GM10248 (cell line): ENCODE measurements at regions not wholly inside any gene's neighbourhood (a gene's known extent, or its start where the extent isn't known, plus 50 kb on each side); places are given as distances from the start of the nearest gene placed in this dataset.

Source experiments
- CTCF ChIA-PET: fragments of 300-600 bp; sonication (Branson Sonifier 250); formaldehyde crosslinking; extraction: SDS; loops from one replicate; lab custom pipeline; 2021; ENCODE audit warnings: antibody characterized with exemption; lab: Yijun Ruan, JAX
- POLR2A ChIA-PET: fragments of 350-650 bp; sonication (Branson Sonifier 250); formaldehyde crosslinking; extraction: SDS; loops from one replicate; lab custom pipeline; 2020; ENCODE audit warnings: antibody characterized with exemption; lab: Yijun Ruan, JAX
- DNase-seq: peaks from one replicate; pipeline ENCODE4 v3.0.0; 2012; ENCODE audit errors: extremely low spot score
- CTCF ChIP-seq: IDR thresholded peaks from 2 replicates; pipeline ENCODE4 v1.5.1; 2012; ENCODE audit warnings: mild to moderate bottlenecking, low read depth; ENCODE audit errors: extremely low read depth, missing control alignments, control extremely low read depth

- no peak for TF ChIP-seq CTCF
- DNase-seq: no peak
- ChIA-PET CTCF (interaction anchor here (0.9 to 1.3 kb wide), 4 partner anchors 9 to 160 kb away, joined by 3 to 5 read pairs (median 3); no protein-coding TSS in a partner anchor), POLR2A (no interaction called here)
Observed at GRCh38 chr13:95352486-95352885, 51.2 kb upstream of the ABCC4 start.

GRCh38 chr13:95354156-95354555 is 52.9 kb upstream of the ABCC4 start:
- CTCF ChIA-PET: interaction anchor here (0.9 to 1.6 kb wide), 3 partner anchors 9 to 63 kb away, joined by 3 read pairs; no protein-coding TSS in a partner anchor
- no peak for TF ChIP-seq CTCF
- DNase-seq: no peak
- POLR2A ChIA-PET: interaction anchor here (0.5 kb wide), 1 partner anchor 13 kb away, joined by 6 read pairs; no protein-coding TSS in a partner anchor

GRCh38 chr13:95354680-95355487 is 53.6 kb upstream of the ABCC4 start:
- ChIA-PET CTCF (interaction anchor here (0.8 to 1.7 kb wide), 4 partner anchors 9 to 57 kb away, joined by 3 read pairs; no protein-coding TSS in a partner anchor), POLR2A (interaction anchor here (0.5 kb wide), 1 partner anchor 14 kb away, joined by 6 read pairs; no protein-coding TSS in a partner anchor)
- no peak for TF ChIP-seq CTCF
- no peak for DNase-seq

- ChIA-PET CTCF (interaction anchor here (0.8 to 1.7 kb wide), 2 partner anchors 15 to 48 kb away, joined by 3 read pairs; no protein-coding TSS in a partner anchor), POLR2A (no interaction called here)
- DNase-seq: no peak
- no peak for TF ChIP-seq CTCF
Observed at GRCh38 chr13:95355494-95355893, 54.2 kb upstream of the ABCC4 start.

- no peak for TF ChIP-seq CTCF
- ChIA-PET CTCF (interaction anchor here (1.7 kb wide), 1 partner anchor 14 kb away, joined by 3 read pairs; no protein-coding TSS in a partner anchor), POLR2A (no interaction called here)
- no peak for DNase-seq
Observed at GRCh38 chr13:95356916-95357315, 55.7 kb upstream of the ABCC4 start.

- ChIA-PET POLR2A (no interaction called here), CTCF (interaction anchor here (4.2 kb wide), 1 partner anchor 168 kb away, joined by 18 read pairs; no protein-coding TSS in a partner anchor)
- DNase-seq: no peak
- TF ChIP-seq CTCF: no peak
Observed at GRCh38 chr13:95357875-95358274, 56.6 kb upstream of the ABCC4 start.
